Hepatocyte (in vitro differentiated cells): ENCODE measurements at regions not wholly inside any gene's neighbourhood (a gene's known extent, or its start where the extent isn't known, plus 50 kb on each side); places are given as distances from the start of the nearest gene placed in this dataset.

ENCODE experiments used
- DNase-seq: peaks from one replicate; pipeline ENCODE4 v3.0.0-alpha.2; 2016; ENCODE audit warnings: low spot score
- H2AFZ ChIP-seq: fragments of 200-600 bp; sonication (generic); 2 replicates; pipeline ENCODE4 v1.6.0; 2016; ENCODE audit warnings: antibody characterized with exemption, mild to moderate bottlenecking
- H3K27ac ChIP-seq: fragments of 200-600 bp; sonication (generic); 2 replicates; pipeline ENCODE4 v1.5.1; 2016; ENCODE audit warnings: mild to moderate bottlenecking
- H3K27me3 ChIP-seq: fragments of 200-600 bp; sonication (generic); 2 replicates; pipeline ENCODE4 v1.6.1; 2016
- H3K36me3 ChIP-seq: fragments of 200-600 bp; sonication (generic); replicated peaks from 2 replicates; pipeline ENCODE4 v1.5.1; 2016; ENCODE audit warnings: low read depth; ENCODE audit not compliant: insufficient read depth
- H3K4me1 ChIP-seq: fragments of 200-600 bp; sonication (generic); 2 replicates; pipeline ENCODE4 v1.5.1; 2016; ENCODE audit warnings: mild to moderate bottlenecking, moderate library complexity; ENCODE audit not compliant: insufficient read depth
- H3K4me2 ChIP-seq: fragments of 200-600 bp; sonication (generic); 2 replicates; pipeline ENCODE4 v1.6.0; 2016
- H3K4me3 ChIP-seq: fragments of 200-600 bp; sonication (generic); 2 replicates; pipeline ENCODE4 v1.5.1; 2016; ENCODE audit warnings: mild to moderate bottlenecking
- H3K79me2 ChIP-seq: fragments of 200-600 bp; sonication (generic); 2 replicates; pipeline ENCODE4 v1.6.0; 2017; ENCODE audit warnings: mild to moderate bottlenecking
- H3K9me2 ChIP-seq: fragments of 200-600 bp; sonication (generic); replicated peaks from 2 replicates; pipeline ENCODE4 v1.6.0; 2017; ENCODE audit warnings: mild to moderate bottlenecking; ENCODE audit not compliant: insufficient read depth
- H3K9me3 ChIP-seq: fragments of 200-600 bp; sonication (generic); 2 replicates; pipeline ENCODE4 v1.5.1; 2016; ENCODE audit warnings: low read depth, mild to moderate bottlenecking
- H4K20me1 ChIP-seq: fragments of 200-600 bp; sonication (generic); 2 replicates; pipeline ENCODE4 v1.6.0; 2016; ENCODE audit warnings: mild to moderate bottlenecking; ENCODE audit not compliant: insufficient read depth, poor library complexity, severe bottlenecking
- EZH2 ChIP-seq: fragments of 200-600 bp; sonication (generic); IDR thresholded peaks from 2 replicates; pipeline ENCODE4 v1.6.1; 2016; ENCODE audit warnings: antibody characterized with exemption, mild to moderate bottlenecking, borderline replicate concordance
- EZH2phosphoT487 ChIP-seq: fragments of 200-600 bp; sonication (generic); IDR thresholded peaks from one replicate; pipeline ENCODE4 v1.6.1; 2018; ENCODE audit warnings: antibody characterized with exemption, mild to moderate bottlenecking, low read depth, moderate library complexity; ENCODE audit not compliant: unreplicated experiment, severe bottlenecking
- WGBS: methylation state at CpG from one replicate; pipeline ENCODE4 v1.1.6; 2016; ENCODE audit warnings: low lambda C conversion rate; ENCODE audit errors: missing lambda C conversion rate; 5-methylcytosine and 5-hydroxymethylcytosine counted together
- TF ChIP-seq, protein P1 (sequence below): fragments of 200-600 bp; sonication (generic); IDR thresholded peaks from 2 replicates; pipeline ENCODE4 v1.5.1; 2016; ENCODE audit warnings: antibody characterized with exemption, mild to moderate bottlenecking; ENCODE audit not compliant: poor library complexity

DNA sequence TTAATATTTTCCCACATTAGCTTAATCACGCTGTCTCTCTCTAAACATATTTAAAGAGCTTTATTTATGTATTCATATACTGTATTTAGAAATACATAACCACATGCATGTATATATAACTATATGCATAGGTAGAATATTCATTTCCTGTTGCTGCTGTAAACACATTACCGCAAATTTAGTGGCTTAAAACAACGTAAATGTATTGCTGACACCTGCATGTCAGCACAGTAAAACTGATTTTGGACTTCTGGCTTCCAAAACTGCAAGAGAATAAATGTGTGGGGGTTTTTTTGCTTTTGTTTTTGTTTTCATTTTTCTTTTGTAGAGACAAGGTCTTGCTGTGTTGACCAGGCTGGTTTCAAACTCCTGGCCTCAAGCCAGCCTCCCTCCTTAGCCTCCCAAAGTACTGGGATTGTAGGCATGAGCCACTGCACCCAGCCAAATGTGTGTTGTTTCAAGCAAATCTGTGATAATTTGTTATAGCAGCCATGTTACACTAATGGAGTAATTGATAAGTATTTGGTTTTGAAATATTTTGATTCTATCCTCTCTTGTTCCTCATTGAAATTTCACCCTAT, 61.9 kb upstream of the CMKLR1 start:
- H3K4me2 ChIP-seq, result no peak overlapping the region
- no peak overlapping the region for H3K4me3 ChIP-seq
- no peak for DNase-seq
- no peaks in the 10 kb centered on the region for H3K36me3 ChIP-seq
- H3K9me3 ChIP-seq, result no peaks in the 10 kb centered on the region
- no peaks in the 10 kb centered on the region for H3K4me1 ChIP-seq
- WGBS, result 71% methylated on average over 3 of the region's 3 CpGs
- no peak overlapping the region for H3K27ac ChIP-seq
- no peak overlapping the region for H2AFZ ChIP-seq
- no peaks in the 10 kb centered on the region for H3K9me2 ChIP-seq
- H3K79me2 ChIP-seq, result no peaks in the 10 kb centered on the region
- no peaks in the 10 kb centered on the region for H4K20me1 ChIP-seq
- no peak for TF ChIP-seq EZH2phosphoT487
- TF ChIP-seq, protein P1, sequence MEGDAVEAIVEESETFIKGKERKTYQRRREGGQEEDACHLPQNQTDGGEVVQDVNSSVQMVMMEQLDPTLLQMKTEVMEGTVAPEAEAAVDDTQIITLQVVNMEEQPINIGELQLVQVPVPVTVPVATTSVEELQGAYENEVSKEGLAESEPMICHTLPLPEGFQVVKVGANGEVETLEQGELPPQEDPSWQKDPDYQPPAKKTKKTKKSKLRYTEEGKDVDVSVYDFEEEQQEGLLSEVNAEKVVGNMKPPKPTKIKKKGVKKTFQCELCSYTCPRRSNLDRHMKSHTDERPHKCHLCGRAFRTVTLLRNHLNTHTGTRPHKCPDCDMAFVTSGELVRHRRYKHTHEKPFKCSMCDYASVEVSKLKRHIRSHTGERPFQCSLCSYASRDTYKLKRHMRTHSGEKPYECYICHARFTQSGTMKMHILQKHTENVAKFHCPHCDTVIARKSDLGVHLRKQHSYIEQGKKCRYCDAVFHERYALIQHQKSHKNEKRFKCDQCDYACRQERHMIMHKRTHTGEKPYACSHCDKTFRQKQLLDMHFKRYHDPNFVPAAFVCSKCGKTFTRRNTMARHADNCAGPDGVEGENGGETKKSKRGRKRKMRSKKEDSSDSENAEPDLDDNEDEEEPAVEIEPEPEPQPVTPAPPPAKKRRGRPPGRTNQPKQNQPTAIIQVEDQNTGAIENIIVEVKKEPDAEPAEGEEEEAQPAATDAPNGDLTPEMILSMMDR, result no peak
- H3K27me3 ChIP-seq, result peaks cover 2% of the 10 kb centered on the region

DNA sequence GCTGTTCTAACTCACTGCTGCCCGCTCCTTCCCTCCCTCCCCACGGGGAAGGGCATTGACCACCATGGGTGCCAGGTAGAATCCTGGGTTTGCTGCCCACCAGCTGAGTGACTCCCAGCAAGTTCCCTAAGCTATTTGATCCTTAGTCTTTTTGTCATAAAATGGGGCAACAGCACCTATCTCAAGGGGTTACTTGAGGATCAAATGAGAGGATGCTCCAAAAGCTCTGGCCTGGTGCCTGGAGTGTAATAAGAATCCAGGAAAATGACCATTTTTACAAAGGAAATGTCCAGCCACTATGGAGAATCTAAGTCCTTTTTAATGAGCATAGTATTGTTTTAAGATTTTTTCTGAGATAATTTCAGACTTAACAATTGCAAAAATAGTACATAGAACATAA, 61.4 kb upstream of the CMKLR1 start:
- H3K79me2 ChIP-seq, result no peaks in the 10 kb centered on the region
- H3K36me3 ChIP-seq, result no peaks in the 10 kb centered on the region
- H3K27ac ChIP-seq, result no peak overlapping the region
- no peak for DNase-seq
- H3K4me2 ChIP-seq, result no peak overlapping the region
- H3K27me3 ChIP-seq, result peaks cover 2% of the 10 kb centered on the region
- H4K20me1 ChIP-seq, result no peaks in the 10 kb centered on the region
- TF ChIP-seq EZH2phosphoT487, result no peak
- TF ChIP-seq, protein P1, result no peak
- H2AFZ ChIP-seq, result no peak overlapping the region
- 92% methylated on average over 2 of the region's 2 CpGs for WGBS
- no peaks in the 10 kb centered on the region for H3K4me1 ChIP-seq
- no peaks in the 10 kb centered on the region for H3K9me2 ChIP-seq
- no peaks in the 10 kb centered on the region for H3K9me3 ChIP-seq
- H3K4me3 ChIP-seq, result no peak overlapping the region

DNA sequence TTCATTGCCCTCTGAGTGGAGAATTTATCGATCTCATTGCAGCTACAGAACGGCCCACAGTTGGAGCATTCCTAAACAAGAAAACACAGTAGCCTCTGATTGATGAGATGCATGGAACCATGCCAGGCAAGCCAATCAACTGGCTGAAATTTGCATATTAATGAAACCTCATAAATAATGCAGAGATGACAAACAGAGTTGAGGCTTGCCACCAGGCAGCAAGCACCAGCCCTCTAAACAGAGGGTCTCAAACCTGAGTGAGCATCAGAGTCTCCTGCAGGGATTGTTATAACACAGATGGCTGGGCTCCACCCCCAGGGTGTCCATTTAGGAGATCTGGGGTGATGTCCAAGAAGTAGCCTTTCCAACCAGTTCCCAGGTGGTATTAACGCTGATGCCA, 60.9 kb upstream of the CMKLR1 start:
- Histone ChIP-seq H3K79me2 (no peaks in the 10 kb centered on the region), H3K9me2 (no peaks in the 10 kb centered on the region), H3K36me3 (no peaks in the 10 kb centered on the region), H3K9me3 (no peaks in the 10 kb centered on the region), H3K4me2 (no peak overlapping the region), H3K27ac (no peak overlapping the region), H3K27me3 (peaks cover 2% of the 10 kb centered on the region), H3K4me1 (no peaks in the 10 kb centered on the region), H3K4me3 (no peak overlapping the region), H4K20me1 (no peaks in the 10 kb centered on the region), H2AFZ (no peak overlapping the region)
- no peak for DNase-seq
- 84% methylated on average over 3 of the region's 3 CpGs for WGBS
- TF ChIP-seq EZH2 (no peak), EZH2phosphoT487 (no peak)
- TF ChIP-seq, protein P1, result no peak

DNA sequence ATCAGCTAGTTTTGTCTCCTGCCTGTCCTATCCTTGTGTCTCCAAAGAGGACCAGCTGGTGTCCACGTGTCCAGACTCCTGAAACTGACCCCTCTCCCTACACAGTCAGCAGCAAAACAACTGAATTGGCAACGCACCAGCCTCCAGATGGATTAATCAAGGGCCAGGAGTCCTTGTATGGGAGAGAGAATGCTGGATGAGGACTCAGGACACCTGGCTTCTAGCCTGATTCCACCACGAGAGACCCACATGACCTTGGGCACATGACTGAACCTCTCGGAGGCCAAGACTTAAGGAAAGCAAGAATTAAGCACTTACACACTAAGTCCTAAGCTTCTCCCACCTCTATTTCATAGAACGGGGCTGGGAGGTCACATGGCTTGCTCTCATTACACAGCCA, 60.4 kb upstream of the CMKLR1 start:
- TF ChIP-seq, protein P1, result no peak
- no peak for TF ChIP-seq EZH2
- TF ChIP-seq EZH2phosphoT487, result no peak
- Histone ChIP-seq H3K4me1 (no peaks in the 10 kb centered on the region), H3K4me3 (no peak overlapping the region), H4K20me1 (no peaks in the 10 kb centered on the region), H3K4me2 (no peak overlapping the region), H3K9me3 (no peaks in the 10 kb centered on the region), H3K36me3 (no peaks in the 10 kb centered on the region), H3K9me2 (no peaks in the 10 kb centered on the region), H3K79me2 (no peaks in the 10 kb centered on the region), H2AFZ (no peak overlapping the region), H3K27ac (no peak overlapping the region), H3K27me3 (peaks cover 2% of the 10 kb centered on the region)
- DNase-seq, result no peak
- WGBS, result 76% methylated on average over 5 of the region's 5 CpGs
